Astrocyte of the spinal cord (primary cell): ENCODE measurements at regions not wholly inside any gene's neighbourhood (a gene's known extent, or its start where the extent isn't known, plus 50 kb on each side); places are given as distances from the start of the nearest gene placed in this dataset.

Experiments
- DNase-seq: peaks from one replicate; pipeline ENCODE4 v3.0.0; 2011; ENCODE audit warnings: low read depth, low spot score
- H3K4me3 ChIP-seq: 2 replicates; pipeline ENCODE4 v1.5.1; 2011; ENCODE audit warnings: low read depth, mild to moderate bottlenecking, low read length, moderate library complexity
- in situ Hi-C: cut with HindIII; loops from 2 replicates; pipeline ENCODE4 v1.10.0; 2017; ENCODE audit warnings: low sequenced_read_pairs
- TF ChIP-seq, protein P1 (sequence below): IDR thresholded peaks from 2 replicates; pipeline ENCODE4 v1.5.1; 2012; ENCODE audit warnings: low read depth, mild to moderate bottlenecking, low read length, inconsistent platforms

DNA sequence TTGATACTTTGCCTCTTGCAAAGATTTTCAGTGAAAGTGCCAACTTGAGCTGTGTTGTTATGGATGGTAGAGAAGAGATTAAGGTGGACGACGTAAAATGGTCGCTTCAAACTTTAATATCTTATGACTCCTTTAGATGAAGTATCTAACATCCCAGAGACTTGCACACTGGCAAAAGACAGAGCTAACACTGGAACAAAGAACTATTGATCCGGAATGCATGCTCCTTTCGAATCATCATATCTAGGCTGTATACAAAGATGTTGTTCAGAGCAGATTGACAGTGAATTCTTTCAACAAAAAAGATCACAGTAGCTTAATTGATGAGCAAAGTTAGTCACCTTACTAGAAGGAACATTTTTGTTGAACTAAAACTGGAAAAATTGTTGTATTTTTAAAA is 592.7 kb downstream of the NXPH1 start:
- H3K4me3 ChIP-seq, result no peak overlapping the region
- TF ChIP-seq, protein P1, sequence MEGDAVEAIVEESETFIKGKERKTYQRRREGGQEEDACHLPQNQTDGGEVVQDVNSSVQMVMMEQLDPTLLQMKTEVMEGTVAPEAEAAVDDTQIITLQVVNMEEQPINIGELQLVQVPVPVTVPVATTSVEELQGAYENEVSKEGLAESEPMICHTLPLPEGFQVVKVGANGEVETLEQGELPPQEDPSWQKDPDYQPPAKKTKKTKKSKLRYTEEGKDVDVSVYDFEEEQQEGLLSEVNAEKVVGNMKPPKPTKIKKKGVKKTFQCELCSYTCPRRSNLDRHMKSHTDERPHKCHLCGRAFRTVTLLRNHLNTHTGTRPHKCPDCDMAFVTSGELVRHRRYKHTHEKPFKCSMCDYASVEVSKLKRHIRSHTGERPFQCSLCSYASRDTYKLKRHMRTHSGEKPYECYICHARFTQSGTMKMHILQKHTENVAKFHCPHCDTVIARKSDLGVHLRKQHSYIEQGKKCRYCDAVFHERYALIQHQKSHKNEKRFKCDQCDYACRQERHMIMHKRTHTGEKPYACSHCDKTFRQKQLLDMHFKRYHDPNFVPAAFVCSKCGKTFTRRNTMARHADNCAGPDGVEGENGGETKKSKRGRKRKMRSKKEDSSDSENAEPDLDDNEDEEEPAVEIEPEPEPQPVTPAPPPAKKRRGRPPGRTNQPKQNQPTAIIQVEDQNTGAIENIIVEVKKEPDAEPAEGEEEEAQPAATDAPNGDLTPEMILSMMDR, result no peak
- DNase-seq, result no peak
- in situ Hi-C loops, result no loop called here

- H3K4me3 ChIP-seq, result no peak overlapping the region
- TF ChIP-seq, protein P1, result no peak
- no peak for DNase-seq
- in situ Hi-C loops, result no loop called here
Observed at GRCh38 chr7:9028012-9028411, 594.6 kb downstream of the NXPH1 start.

GRCh38 chr7:9029681-9030530 is 596.5 kb downstream of the NXPH1 start:
- TF ChIP-seq, protein P1, result no peak
- in situ Hi-C loops, result no loop called here
- H3K4me3 ChIP-seq, result no peak overlapping the region
- DNase-seq, result no peak

DNA sequence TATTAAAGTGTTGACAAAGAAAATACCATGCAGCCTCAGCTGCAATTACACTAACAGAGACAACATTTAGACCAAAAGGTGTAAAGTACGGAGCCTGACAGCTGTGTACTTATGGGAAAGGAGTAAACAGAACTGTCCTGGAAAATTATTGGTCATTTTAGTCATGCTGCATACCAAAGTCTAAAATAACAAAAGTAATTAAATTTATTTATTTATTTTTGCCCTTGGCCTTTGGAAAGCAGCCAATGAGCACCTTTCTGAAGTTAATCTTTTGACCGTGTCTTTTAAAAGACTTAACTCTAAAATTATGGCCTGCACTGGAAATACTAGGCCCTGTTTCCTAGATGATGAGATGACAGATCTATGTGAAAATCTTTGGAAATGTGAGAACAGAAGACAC is 597.6 kb downstream of the NXPH1 start:
- DNase-seq, result no peak
- in situ Hi-C loops, result no loop called here
- TF ChIP-seq, protein P1, result no peak
- H3K4me3 ChIP-seq, result no peak overlapping the region

DNA sequence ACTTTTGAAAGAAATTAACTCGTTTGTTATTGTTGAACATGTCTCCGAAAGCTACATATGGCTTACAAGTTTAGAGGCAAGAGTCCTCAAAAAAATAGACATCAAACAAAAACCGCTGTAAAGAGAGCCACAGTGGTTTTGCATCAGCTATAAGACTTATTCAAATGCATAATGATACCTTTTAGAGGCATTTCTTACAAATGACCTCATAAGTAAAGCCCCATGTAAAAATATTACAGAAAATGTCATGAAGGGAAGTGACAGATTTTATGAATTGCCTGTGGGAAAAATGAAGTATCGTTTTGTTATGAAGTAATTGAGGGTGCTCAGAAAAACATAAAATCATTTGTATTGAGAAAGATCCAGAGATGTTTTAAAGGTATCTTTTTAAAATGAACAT is 598.0 kb downstream of the NXPH1 start:
- H3K4me3 ChIP-seq, result no peak overlapping the region
- in situ Hi-C loops, result no loop called here
- DNase-seq, result no peak
- TF ChIP-seq, protein P1, result no peak

DNA sequence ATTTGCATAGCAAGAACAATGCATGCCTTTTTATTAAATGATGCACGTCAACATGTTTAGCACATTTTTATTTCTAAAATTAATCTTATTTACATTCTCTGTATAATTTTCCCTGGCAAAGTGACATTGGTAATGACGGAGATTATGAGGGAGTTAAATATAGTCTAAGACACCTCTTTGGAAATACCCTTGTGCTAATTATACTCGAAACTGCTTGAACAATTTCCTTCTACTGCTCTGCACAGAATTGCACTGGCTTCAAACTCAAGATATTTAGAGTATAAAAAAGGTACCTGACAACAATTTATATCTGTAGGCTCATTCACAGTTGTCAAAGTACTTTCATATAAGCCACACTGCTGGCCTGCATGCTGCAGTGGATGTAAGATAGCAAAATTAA is 602.7 kb downstream of the NXPH1 start:
- DNase-seq, result no peak
- H3K4me3 ChIP-seq, result no peak overlapping the region
- TF ChIP-seq, protein P1, result no peak
- in situ Hi-C loops, result no loop called here
